T47D (cell line): ENCODE measurements at regions not wholly inside any gene's neighbourhood (a gene's known extent, or its start where the extent isn't known, plus 50 kb on each side); places are given as distances from the start of the nearest gene placed in this dataset.

Experiments used
- DNase-seq, 2 experiments: peaks; one replicate each; pipeline versions ENCODE4 v3.0.0 to v3.0.0-alpha.2; 2011 to 2012; ENCODE audit warnings: low read depth in 1 of 2, low spot score in 1 of 2
- JUND ChIP-seq: IDR thresholded peaks from 2 replicates; pipeline ENCODE4 v1.6.1; 2012; ENCODE audit warnings: low read depth
- in situ Hi-C: cut with HindIII; loops from 2 replicates; pipeline ENCODE4 v1.10.0; 2016; ENCODE audit warnings: low sequenced_read_pairs, low pct_unique_long_range_greater_than_20kb

DNA sequence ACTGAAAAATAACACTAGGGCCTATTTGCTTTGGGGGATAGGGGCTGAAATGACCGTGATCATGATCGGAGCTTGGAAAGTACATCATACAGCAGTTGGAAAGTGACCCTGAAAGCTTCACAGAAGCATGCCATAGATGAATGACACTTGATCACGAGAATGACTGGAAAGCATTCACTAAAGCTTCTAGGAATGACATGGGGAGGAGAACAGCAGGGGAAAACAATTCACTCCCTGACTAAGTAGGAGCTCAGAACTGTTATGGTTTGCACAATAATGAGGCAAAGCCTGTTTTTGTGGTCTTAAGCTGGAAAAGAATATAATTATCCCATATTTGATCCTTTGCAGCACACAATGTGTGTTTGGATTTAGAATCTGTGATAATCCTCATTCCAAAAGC lies 237.5 kb downstream of the NOL4 start:
- no peak for TF ChIP-seq JUND
- DNase-seq, result no peak
- in situ Hi-C loops, result no loop called here

DNA sequence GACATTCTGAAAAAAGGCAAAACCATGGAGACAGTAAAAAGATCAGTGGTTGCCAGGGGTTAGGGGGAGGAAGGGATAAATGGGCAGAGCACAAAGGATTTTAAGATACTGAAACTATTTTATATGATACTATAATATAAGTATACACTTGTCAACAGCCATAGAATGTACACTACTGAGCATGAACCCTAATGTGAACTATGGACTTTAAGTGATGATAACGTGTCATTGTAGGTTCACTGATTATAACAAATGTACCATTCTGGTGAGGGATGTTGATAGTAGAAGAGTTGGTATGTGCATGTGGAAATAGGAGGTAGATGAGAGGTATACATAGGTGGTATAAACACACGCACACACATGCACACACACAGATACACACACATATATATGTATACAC lies 241.6 kb downstream of the NOL4 start:
- DNase-seq, result no peak
- in situ Hi-C loops, result no loop called here
- TF ChIP-seq JUND, result no peak

DNA sequence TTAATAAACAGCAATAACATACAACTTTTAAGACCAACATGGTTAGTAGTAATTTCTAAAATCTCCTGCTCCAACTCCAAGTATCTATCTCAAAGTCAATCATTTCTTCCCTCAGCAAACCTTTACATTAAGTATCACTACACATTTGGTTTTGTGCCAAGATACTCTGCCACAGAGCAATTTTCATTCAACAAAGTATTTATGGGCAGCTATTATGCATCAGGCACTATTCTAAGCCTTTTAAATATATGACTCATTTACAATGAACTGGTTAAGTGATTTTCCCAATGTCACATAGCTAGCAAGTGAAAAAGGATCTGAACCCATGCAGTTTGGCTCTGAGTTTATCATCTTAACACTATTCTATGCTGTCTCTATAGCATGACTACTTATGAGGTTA lies 264.3 kb downstream of the NOL4 start:
- DNase-seq, result no peak
- in situ Hi-C loops, result no loop called here
- TF ChIP-seq JUND, result no peak

DNA sequence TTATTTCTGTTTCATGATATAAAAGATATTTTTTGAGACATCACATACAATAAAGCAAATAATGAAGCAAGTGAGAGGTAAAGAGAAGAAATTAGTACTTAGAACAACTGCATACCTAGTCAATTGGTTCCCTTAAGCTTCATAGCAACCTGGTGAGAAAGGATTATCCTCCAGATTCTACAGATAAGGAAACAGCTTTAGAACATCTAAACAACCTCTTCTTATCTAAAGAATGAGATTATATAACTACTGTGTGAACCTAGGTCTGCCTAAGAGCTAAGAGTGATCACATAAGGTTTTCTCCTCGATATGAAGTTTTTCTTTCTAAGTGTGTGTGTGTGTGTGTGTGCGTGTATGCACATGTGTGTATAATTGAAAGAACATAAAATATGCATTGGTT lies 265.1 kb downstream of the NOL4 start:
- DNase-seq, result no peak
- TF ChIP-seq JUND, result no peak
- in situ Hi-C loops, result no loop called here

DNA sequence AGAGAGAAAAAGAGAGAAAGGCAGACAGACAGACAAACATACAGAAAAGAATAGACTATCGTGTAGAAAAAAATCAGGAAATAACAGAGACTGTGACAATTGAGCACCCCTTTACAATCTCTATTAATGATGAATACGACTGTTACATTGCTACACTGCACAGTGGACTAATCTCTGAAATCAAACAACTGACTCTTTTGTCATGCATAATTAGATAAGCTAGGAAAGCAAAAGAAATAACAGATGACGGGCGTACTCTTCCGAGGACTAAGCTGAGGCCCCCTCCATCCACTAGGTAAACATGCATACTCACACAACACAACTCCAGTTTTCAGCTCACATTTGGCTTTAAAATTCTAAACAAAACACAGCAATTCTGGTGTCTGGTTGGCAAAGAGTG lies 267.0 kb downstream of the NOL4 start:
- no peak for DNase-seq
- no peak for TF ChIP-seq JUND
- in situ Hi-C loops, result no loop called here

DNA sequence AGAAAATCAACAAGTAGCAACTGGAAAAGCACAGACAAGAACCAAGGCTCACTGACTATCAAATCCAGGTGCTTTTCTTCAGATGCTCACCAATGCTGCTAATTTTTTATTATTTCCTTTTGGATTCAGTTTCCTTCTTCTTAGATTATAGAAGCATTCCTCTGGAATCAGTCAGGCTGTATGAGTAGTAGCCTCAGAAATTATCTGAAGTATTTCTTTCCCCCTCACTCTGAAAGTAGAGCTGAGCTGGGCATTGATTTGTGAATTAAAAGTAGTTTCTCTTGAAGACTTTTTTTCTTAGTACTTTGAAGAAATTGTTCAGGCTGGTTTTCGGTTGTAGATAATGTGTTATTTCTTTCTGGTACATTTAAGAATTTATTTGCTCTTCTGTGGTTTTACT lies 273.7 kb downstream of the NOL4 start:
- TF ChIP-seq JUND, result no peak
- in situ Hi-C loops, result no loop called here

DNA sequence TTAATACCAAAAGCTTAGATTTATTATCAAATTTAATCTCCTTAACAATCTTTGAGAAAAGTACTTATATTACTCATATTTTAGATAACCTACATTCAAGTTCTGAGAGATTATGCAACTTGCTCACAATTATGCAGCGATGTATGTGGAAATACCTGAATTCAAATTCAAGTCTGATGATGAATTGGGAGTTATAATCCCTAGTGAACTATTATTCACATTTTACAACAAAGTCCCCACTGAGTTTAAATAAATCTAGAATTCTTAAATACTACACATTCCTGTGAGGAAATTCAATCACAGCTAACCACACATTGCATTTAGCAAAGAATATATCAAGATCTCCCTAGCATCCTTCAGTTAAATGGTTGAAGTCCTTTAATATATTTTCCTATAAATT lies 278.4 kb downstream of the NOL4 start:
- no peak for TF ChIP-seq JUND
- DNase-seq, result no peak
- in situ Hi-C loops, result no loop called here

More for the DNA sequence above, 273.7 kb downstream of the NOL4 start:
- DNase-seq, result no peak

DNA sequence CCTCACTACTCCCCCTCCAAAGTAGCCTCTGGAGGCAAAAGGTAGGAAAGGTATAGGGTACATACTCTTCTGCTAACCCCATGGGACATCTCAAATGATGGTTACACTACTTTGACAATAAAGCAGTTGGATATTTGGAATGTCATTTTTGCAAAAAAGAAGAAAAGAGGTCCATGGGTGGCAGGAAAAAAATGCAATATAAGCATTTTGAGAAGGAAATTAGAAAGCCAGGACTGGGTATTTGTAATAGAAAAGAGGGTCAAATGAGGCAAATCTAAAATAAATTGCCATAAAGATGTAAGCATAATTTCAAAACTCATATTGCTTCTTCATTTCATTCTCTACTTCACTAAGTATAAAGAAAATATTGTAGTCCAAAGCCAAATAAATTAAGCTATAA lies 280.2 kb downstream of the NOL4 start:
- no peak for DNase-seq
- in situ Hi-C loops, result no loop called here
- no peak for TF ChIP-seq JUND

DNA sequence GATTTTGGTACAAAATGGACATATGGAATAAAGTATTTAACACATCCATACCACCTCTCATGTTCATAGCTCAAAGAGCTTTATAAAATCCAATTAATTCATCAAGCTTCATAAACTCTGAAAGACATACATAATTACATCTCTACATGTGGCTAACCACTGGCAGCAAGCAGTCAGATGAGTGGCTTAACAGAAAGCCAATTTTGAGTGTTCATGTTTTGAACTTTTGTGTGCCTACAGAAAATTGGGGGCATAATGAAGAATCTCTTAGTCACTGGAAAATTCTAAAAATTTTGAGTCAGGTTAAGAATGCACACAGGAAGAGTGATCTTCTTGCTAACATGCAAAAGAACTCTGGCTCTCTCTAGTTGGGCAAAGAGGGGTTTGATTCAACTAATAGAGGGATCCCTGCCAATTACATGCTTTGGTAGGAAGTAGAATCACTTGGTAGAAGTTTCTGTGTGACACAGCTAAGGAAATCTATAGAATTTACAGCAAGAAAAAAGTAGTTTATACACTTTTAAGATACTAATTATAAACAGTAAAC lies 287.4 kb downstream of the NOL4 start:
- no peak for TF ChIP-seq JUND
- in situ Hi-C loops, result no loop called here
- DNase-seq, result no peak

DNA sequence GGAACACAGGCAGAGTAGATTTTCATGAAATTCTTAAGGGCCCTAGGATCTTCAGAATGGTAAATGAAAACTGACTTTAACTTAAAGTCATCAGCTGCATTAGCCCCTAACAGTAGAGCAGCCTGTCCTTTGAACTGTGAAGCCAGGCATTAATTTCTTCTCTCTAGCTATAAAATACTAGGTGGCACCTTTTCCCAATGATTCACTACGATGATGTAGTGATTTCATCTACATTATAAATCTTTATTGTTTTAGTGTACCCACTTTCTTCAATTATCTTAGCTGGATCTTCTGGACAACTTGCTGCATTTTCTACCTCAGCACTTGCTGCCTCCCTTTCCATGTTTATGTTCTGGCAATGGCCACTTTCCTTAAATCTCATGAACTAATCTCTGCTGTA lies 290.5 kb downstream of the NOL4 start:
- no peak for TF ChIP-seq JUND
- DNase-seq, result no peak
- in situ Hi-C loops, result no loop called here

DNA sequence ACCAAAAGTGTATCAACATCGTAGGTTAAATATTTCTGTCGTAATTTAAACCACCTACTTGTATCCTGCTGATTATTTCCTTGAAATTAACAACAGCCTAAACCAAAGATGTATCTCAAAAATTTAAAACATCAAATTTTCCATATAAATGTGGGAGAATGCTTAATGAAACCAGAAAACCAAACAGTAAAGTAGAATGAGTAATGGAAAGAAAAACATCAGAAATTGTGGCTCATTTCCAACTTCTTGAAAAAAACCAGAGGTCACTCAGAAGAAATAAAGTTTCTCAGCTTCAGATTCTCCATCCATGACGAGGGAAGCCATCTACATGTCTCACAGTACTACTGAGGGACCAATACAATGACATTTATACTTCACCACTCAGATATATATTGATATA lies 296.5 kb downstream of the NOL4 start:
- TF ChIP-seq JUND, result no peak
- in situ Hi-C loops, result no loop called here
- DNase-seq, result no peak

DNA sequence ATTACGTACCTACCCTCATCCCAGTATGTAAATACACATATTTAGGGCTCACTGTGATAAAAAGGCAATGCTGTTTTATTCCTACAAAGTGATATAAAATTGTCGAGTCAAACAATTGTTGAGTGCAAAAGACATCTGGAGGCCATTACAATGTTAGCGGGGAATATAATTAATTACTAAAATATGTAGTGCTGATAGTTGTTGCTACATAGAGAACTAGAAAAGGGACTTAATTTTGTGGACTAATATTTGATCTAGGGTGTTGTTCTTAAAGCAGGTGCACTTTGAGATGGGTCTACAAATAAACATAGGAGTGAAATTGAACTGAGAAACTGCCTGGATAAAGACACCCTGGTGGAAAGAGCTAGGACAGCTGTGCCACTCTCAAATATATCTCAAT lies 300.1 kb downstream of the NOL4 start:
- in situ Hi-C loops, result no loop called here
- no peak for TF ChIP-seq JUND

DNA sequence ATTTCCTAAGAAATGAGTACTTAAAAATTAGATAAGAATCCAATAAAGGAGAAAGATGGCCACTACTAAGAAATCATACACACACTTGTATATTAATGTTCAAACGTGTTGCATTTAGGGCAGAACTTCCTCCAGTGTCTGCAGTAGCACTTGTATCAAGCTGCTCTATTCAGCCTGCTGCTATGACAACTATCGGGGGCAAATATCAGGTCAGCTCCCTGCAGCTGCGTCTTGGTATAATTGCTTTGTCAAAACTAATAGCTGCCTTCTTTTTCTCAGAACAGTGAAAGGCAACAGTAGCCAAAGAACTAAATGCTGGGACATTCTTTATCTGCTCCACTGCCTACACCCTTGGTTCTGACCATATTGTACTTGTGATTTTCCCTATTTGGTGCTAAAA lies 300.7 kb downstream of the NOL4 start:
- no peak for TF ChIP-seq JUND
- in situ Hi-C loops, result no loop called here
- no peak for DNase-seq

More for the DNA sequence above, 300.1 kb downstream of the NOL4 start:
- DNase-seq, result no peak

DNA sequence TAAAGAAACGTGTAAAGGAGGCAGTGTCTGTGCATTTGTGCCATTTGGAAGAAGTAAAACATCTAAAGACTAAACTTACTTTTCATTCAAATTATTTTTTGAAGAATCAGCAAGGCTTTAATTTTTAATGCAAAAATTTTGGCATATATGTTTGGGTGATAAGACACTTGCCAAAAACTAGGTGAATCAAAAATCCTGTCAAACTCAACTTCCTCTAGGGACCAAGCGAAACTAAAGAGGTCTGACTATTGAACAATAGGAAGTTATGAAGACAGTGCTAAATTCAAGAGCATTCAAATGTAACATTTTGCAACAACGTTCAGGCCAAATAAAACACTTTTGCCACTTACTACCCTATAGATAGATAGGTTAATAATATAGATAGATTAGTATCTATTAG lies 306.1 kb downstream of the NOL4 start:
- DNase-seq, result no peak
- in situ Hi-C loops, result no loop called here
- TF ChIP-seq JUND, result no peak
